ENCODE measurements at regions not wholly inside any gene's neighbourhood (a gene's known extent, or its start where the extent isn't known, plus 50 kb on each side); places are given as distances from the start of the nearest gene placed in this dataset.

DNA sequence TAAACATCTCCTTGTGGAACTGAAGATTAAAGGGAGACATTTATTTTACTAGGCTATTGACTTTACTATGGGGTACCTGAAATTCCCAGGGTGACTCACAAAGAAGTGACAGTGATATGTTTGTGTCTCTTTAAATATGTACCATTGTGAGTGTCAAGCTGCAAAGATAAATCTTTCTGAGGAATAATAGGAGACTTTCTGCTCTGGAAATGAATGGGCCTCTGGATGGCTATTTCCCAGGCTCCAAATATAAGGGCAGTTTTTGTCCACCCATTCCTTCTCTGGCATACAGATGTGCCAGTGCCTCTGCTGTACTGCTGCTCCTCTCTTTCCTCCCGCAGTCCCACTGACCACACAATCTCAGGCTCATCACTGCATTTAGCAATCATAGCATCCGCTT is 586.4 kb upstream of the CNTNAP5 start:
- Histone ChIP-seq H3F3A (replicated peaks; ENCODE audit: low read depth) (no peaks in the 10 kb centered on the region), H3K4me2 (no peak overlapping the region), H3K4me3 (no peak overlapping the region), H3K27ac (ENCODE audit: low read depth) (no peak overlapping the region), H2AFZ (no peak overlapping the region), H3K4me1 (ENCODE audit: insufficient read depth) (no peaks in the 10 kb centered on the region), H4K20me1 (replicated peaks; ENCODE audit: insufficient read depth) (no peaks in the 10 kb centered on the region), H3K9me2 (ENCODE audit: insufficient read depth) (peaks cover 9% of the 10 kb centered on the region; the same call in 1 of the 2 replicates), H3K27me3 (ENCODE audit: insufficient read depth) (no peaks in the 10 kb centered on the region), H3K79me2 (replicated peaks; ENCODE audit: insufficient read depth) (no peaks in the 10 kb centered on the region), H3K36me3 (ENCODE audit: insufficient read depth) (no peaks in the 10 kb centered on the region)
- DNase-seq (ENCODE audit: low spot score), result no peak
- H3K4me3 Mint-ChIP-seq, result no peak overlapping the region
- no peak for ATAC-seq
- no peak overlapping the region for H3K27ac Mint-ChIP-seq
- H3K27me3 Mint-ChIP-seq (ENCODE audit: insufficient read depth, low read depth, poor library complexity), result peaks cover 2% of the 10 kb centered on the region
- no peaks in the 10 kb centered on the region for H3K36me3 Mint-ChIP-seq (ENCODE audit: low read depth)
- H3K9me3 Mint-ChIP-seq, result peaks cover 2% of the 10 kb centered on the region; the same call in 2 of the 3 replicates
- TF ChIP-seq, protein P1, sequence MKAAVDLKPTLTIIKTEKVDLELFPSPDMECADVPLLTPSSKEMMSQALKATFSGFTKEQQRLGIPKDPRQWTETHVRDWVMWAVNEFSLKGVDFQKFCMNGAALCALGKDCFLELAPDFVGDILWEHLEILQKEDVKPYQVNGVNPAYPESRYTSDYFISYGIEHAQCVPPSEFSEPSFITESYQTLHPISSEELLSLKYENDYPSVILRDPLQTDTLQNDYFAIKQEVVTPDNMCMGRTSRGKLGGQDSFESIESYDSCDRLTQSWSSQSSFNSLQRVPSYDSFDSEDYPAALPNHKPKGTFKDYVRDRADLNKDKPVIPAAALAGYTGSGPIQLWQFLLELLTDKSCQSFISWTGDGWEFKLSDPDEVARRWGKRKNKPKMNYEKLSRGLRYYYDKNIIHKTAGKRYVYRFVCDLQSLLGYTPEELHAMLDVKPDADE (IDR thresholded peaks at IDR 0.05), result no peak
- TF ChIP-seq ZNF114 (CRISPR knock-in tag; IDR thresholded peaks at IDR 0.05) (no peak), EZH2phosphoT487 (IDR thresholded peaks at IDR 0.05; ENCODE audit: unreplicated experiment) (no peak)
- TF ChIP-seq, protein P2, sequence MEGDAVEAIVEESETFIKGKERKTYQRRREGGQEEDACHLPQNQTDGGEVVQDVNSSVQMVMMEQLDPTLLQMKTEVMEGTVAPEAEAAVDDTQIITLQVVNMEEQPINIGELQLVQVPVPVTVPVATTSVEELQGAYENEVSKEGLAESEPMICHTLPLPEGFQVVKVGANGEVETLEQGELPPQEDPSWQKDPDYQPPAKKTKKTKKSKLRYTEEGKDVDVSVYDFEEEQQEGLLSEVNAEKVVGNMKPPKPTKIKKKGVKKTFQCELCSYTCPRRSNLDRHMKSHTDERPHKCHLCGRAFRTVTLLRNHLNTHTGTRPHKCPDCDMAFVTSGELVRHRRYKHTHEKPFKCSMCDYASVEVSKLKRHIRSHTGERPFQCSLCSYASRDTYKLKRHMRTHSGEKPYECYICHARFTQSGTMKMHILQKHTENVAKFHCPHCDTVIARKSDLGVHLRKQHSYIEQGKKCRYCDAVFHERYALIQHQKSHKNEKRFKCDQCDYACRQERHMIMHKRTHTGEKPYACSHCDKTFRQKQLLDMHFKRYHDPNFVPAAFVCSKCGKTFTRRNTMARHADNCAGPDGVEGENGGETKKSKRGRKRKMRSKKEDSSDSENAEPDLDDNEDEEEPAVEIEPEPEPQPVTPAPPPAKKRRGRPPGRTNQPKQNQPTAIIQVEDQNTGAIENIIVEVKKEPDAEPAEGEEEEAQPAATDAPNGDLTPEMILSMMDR (conservative IDR thresholded peaks at IDR 0.05; ENCODE audit: low read depth in 2 of 2), result no peak
- no peaks in the 10 kb centered on the region for H3K4me1 Mint-ChIP-seq

DNA sequence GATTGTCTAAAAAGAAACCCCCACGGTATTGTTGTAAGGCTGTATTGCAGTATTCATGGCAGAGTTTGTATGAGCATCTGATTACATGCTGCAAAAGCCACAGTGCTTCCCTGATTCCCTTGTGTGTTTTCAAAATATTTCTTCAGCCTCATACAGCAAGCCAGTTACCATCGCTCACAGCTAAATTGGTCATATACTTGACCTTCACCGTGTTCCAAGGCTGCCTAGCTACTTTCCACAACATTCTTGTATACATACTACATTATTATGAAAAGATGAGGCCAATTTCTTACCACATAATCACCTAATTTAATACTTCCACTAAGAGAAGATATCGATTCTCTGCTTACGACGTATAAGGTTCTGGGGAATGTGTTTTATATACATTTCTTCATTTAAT is 576.3 kb upstream of the CNTNAP5 start:
- H4K20me1 ChIP-seq (replicated peaks; ENCODE audit: insufficient read depth), result no peaks in the 10 kb centered on the region
- no peaks in the 10 kb centered on the region for H3K27me3 ChIP-seq (ENCODE audit: insufficient read depth)
- no peaks in the 10 kb centered on the region for H3F3A ChIP-seq (replicated peaks; ENCODE audit: low read depth)
- peaks cover 1% of the 10 kb centered on the region; the same call in 1 of the 2 replicates for H3K9me2 ChIP-seq (ENCODE audit: insufficient read depth)
- H3K9me3 Mint-ChIP-seq, result no peaks in the 10 kb centered on the region
- ATAC-seq, result no peak
- H3K4me3 ChIP-seq, result no peak overlapping the region
- H3K27ac Mint-ChIP-seq, result no peak overlapping the region
- no peaks in the 10 kb centered on the region for H3K36me3 ChIP-seq (ENCODE audit: insufficient read depth)
- peaks cover 3% of the 10 kb centered on the region; the same call in 1 of the 3 replicates for H3K36me3 Mint-ChIP-seq (ENCODE audit: low read depth)
- no peaks in the 10 kb centered on the region for H3K79me2 ChIP-seq (replicated peaks; ENCODE audit: insufficient read depth)
- no peak for DNase-seq (ENCODE audit: low spot score)
- TF ChIP-seq ZNF114 (CRISPR knock-in tag; IDR thresholded peaks at IDR 0.05) (no peak), NANOG (IDR thresholded peaks at IDR 0.05; ENCODE audit: borderline replicate concordance) (no peak)
- TF ChIP-seq, protein P2 (conservative IDR thresholded peaks at IDR 0.05; ENCODE audit: low read depth in 2 of 2), result no peak
- TF ChIP-seq, protein P3, sequence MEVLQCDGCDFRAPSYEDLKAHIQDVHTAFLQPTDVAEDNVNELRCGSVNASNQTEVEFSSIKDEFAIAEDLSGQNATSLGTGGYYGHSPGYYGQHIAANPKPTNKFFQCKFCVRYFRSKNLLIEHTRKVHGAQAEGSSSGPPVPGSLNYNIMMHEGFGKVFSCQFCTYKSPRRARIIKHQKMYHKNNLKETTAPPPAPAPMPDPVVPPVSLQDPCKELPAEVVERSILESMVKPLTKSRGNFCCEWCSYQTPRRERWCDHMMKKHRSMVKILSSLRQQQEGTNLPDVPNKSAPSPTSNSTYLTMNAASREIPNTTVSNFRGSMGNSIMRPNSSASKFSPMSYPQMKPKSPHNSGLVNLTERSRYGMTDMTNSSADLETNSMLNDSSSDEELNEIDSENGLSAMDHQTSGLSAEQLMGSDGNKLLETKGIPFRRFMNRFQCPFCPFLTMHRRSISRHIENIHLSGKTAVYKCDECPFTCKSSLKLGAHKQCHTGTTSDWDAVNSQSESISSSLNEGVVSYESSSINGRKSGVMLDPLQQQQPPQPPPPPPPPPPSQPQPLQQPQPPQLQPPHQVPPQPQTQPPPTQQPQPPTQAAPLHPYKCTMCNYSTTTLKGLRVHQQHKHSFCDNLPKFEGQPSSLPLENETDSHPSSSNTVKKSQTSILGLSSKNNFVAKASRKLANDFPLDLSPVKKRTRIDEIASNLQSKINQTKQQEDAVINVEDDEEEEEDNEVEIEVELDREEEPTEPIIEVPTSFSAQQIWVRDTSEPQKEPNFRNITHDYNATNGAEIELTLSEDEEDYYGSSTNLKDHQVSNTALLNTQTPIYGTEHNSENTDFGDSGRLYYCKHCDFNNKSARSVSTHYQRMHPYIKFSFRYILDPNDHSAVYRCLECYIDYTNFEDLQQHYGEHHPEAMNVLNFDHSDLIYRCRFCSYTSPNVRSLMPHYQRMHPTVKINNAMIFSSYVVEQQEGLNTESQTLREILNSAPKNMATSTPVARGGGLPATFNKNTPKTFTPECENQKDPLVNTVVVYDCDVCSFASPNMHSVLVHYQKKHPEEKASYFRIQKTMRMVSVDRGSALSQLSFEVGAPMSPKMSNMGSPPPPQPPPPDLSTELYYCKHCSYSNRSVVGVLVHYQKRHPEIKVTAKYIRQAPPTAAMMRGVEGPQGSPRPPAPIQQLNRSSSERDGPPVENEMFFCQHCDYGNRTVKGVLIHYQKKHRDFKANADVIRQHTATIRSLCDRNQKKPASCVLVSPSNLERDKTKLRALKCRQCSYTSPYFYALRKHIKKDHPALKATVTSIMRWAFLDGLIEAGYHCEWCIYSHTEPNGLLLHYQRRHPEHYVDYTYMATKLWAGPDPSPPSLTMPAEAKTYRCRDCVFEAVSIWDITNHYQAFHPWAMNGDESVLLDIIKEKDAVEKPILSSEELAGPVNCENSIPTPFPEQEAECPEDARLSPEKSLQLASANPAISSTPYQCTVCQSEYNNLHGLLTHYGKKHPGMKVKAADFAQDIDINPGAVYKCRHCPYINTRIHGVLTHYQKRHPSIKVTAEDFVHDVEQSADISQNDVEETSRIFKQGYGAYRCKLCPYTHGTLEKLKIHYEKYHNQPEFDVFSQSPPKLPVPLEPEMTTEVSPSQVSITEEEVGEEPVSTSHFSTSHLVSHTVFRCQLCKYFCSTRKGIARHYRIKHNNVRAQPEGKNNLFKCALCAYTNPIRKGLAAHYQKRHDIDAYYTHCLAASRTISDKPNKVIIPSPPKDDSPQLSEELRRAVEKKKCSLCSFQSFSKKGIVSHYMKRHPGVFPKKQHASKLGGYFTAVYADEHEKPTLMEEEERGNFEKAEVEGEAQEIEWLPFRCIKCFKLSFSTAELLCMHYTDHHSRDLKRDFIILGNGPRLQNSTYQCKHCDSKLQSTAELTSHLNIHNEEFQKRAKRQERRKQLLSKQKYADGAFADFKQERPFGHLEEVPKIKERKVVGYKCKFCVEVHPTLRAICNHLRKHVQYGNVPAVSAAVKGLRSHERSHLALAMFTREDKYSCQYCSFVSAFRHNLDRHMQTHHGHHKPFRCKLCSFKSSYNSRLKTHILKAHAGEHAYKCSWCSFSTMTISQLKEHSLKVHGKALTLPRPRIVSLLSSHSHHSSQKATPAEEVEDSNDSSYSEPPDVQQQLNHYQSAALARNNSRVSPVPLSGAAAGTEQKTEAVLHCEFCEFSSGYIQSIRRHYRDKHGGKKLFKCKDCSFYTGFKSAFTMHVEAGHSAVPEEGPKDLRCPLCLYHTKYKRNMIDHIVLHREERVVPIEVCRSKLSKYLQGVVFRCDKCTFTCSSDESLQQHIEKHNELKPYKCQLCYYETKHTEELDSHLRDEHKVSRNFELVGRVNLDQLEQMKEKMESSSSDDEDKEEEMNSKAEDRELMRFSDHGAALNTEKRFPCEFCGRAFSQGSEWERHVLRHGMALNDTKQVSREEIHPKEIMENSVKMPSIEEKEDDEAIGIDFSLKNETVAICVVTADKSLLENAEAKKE (CRISPR knock-in tag; IDR thresholded peaks at IDR 0.05), result no peak
- TF ChIP-seq, protein P1 (IDR thresholded peaks at IDR 0.05), result no peak
- H3K4me3 Mint-ChIP-seq, result no peak overlapping the region
- no peak overlapping the region for H3K27ac ChIP-seq (ENCODE audit: low read depth)
- H3K4me1 ChIP-seq (ENCODE audit: insufficient read depth), result no peaks in the 10 kb centered on the region
- H3K27me3 Mint-ChIP-seq (ENCODE audit: insufficient read depth, low read depth, poor library complexity), result no peaks in the 10 kb centered on the region
- H2AFZ ChIP-seq, result no peak overlapping the region
- peaks cover 4% of the 10 kb centered on the region; the same call in 1 of the 3 replicates for H3K4me1 Mint-ChIP-seq
- no peak overlapping the region for H3K4me2 ChIP-seq

Measured in GM23338 (cell line).